NK-92 treated with Interleukin-12 subunit alpha and Interleukin-12 subunit beta, amount 100 ng/mL, for 24 hours (cell line): ENCODE measurements at regions not wholly inside any gene's neighbourhood (a gene's known extent, or its start where the extent isn't known, plus 50 kb on each side); places are given as distances from the start of the nearest gene placed in this dataset.

ENCODE experiments used
- DNase-seq: peaks from one replicate; lab custom pipeline; 2025; lab: John Stamatoyannopoulos, UW

- DNase-seq, result no peak
Measured at GRCh38 chr11:25980091-25980490, 351.8 kb upstream of the ANO3 start.

- no peak for DNase-seq
Measured at GRCh38 chr11:25981998-25982397, 349.9 kb upstream of the ANO3 start.

GRCh38 chr11:25983280-25983679, 348.6 kb upstream of the ANO3 start:
- no peak for DNase-seq

- DNase-seq, result no peak
Measured at GRCh38 chr11:25988178-25988577, 343.8 kb upstream of the ANO3 start.

- no peak for DNase-seq
Measured at GRCh38 chr11:25990406-25990805, 341.5 kb upstream of the ANO3 start.

- no peak for DNase-seq
Measured at GRCh38 chr11:25991476-25991875, 340.5 kb upstream of the ANO3 start.

GRCh38 chr11:25992294-25992693, 339.6 kb upstream of the ANO3 start:
- DNase-seq, result no peak

GRCh38 chr11:25993016-25993415, 338.9 kb upstream of the ANO3 start:
- DNase-seq, result no peak

GRCh38 chr11:26011474-26011873, 320.5 kb upstream of the ANO3 start:
- no peak for DNase-seq

- DNase-seq, result no peak
Measured at GRCh38 chr11:26014456-26015115, 317.3 kb upstream of the ANO3 start.

GRCh38 chr11:26017322-26017860, 314.5 kb upstream of the ANO3 start:
- no peak for DNase-seq

GRCh38 chr11:26017903-26018302, 314.0 kb upstream of the ANO3 start:
- no peak for DNase-seq

GRCh38 chr11:26018336-26018735, 313.6 kb upstream of the ANO3 start:
- no peak for DNase-seq

GRCh38 chr11:26019386-26019785, 312.5 kb upstream of the ANO3 start:
- DNase-seq, result no peak

GRCh38 chr11:26021017-26021416, 310.9 kb upstream of the ANO3 start:
- DNase-seq, result no peak

- DNase-seq, result no peak
Measured at GRCh38 chr11:26023057-26023456, 308.9 kb upstream of the ANO3 start.

GRCh38 chr11:26025676-26026075, 306.3 kb upstream of the ANO3 start:
- no peak for DNase-seq

GRCh38 chr11:26026078-26026477, 305.9 kb upstream of the ANO3 start:
- no peak for DNase-seq

- DNase-seq, result no peak
Measured at GRCh38 chr11:26027887-26028286, 304.0 kb upstream of the ANO3 start.

GRCh38 chr11:26028393-26028911, 303.5 kb upstream of the ANO3 start:
- no peak for DNase-seq

GRCh38 chr11:26030399-26030798, 301.5 kb upstream of the ANO3 start:
- no peak for DNase-seq

- DNase-seq, result no peak
Measured at GRCh38 chr11:26032241-26032640, 299.7 kb upstream of the ANO3 start.

- DNase-seq, result no peak
Measured at GRCh38 chr11:26035696-26036095, 296.2 kb upstream of the ANO3 start.

GRCh38 chr11:26037716-26038115, 294.2 kb upstream of the ANO3 start:
- DNase-seq, result no peak
